ENCODE measurements at regions not wholly inside any gene's neighbourhood (a gene's known extent, or its start where the extent isn't known, plus 50 kb on each side); places are given as distances from the start of the nearest gene placed in this dataset.

- FAIRE-seq: no peak
- H3K9me3 ChIP-seq (replicated peaks; ENCODE audit: control insufficient read depth, insufficient read depth, low read length): no peaks in the 10 kb centered on the region
- H3K4me3 ChIP-seq (replicated peaks in 1 of 3; ENCODE audit: insufficient read depth in 1 of 3, low read depth in 1 of 3, low read length in 3 of 3): no peak overlapping the region
- no peaks in the 10 kb centered on the region for H4K20me1 ChIP-seq (replicated peaks; ENCODE audit: control insufficient read depth, extremely low read depth, insufficient read depth, low read length)
- H3K79me2 ChIP-seq (ENCODE audit: control insufficient read depth, insufficient read depth, low read length): no peaks in the 10 kb centered on the region
- POLR2A ChIA-PET: no interaction called here
- dilution Hi-C loops (cut with MboI; ENCODE audit: extremely low pct_ligation_motif_present, low sequenced_read_pairs) (no loop called here), intact Hi-C loops (cut with micrococcal nuclease) (no loop called here)
- TF ChIP-seq GATA2 (IDR thresholded peaks at IDR 0.05; ENCODE audit: insufficient read depth, insufficient read length, low read depth, low read length) (no peak), CTCF (IDR thresholded peaks at IDR 0.05; ENCODE audit: extremely low read depth in 1 of 2, insufficient read depth in 1 of 2, low read depth in 1 of 2, low read length in 2 of 2) (no peak), POLR2A (IDR thresholded peaks at IDR 0.05; ENCODE audit: low read depth, low read length) (no peak), FOS (IDR thresholded peaks at IDR 0.05; ENCODE audit: borderline replicate concordance, insufficient read depth, low read length) (no peak), POLR2AphosphoS5 (IDR thresholded peaks at IDR 0.05; ENCODE audit: insufficient read depth, low read depth, low read length) (no peak), EZH2 (IDR thresholded peaks at IDR 0.05; ENCODE audit: borderline replicate concordance, low read depth, low read length, severe bottlenecking) (no peak), JUN (IDR thresholded peaks at IDR 0.05; ENCODE audit: borderline replicate concordance, insufficient read depth, insufficient read length, low read depth) (no peak), MAX (IDR thresholded peaks at IDR 0.05; ENCODE audit: insufficient read depth, insufficient read length) (no peak), MYC (IDR thresholded peaks at IDR 0.05; ENCODE audit: low read depth, low read length) (no peak)
- no peak overlapping the region for H3K27ac ChIP-seq (ENCODE audit: insufficient read depth, low read depth, low read length)
- BruUV-seq (replicated peaks): no TSS peak
- no peaks in the 10 kb centered on the region for H3K4me1 ChIP-seq (ENCODE audit: control insufficient read depth, extremely low read depth, insufficient read depth, low read length)
- DNase-seq (ENCODE audit: low read depth, low spot score): no peak
- H3K9me1 ChIP-seq (replicated peaks; ENCODE audit: control insufficient read depth, extremely low read depth, insufficient read depth, low read length): no peaks in the 10 kb centered on the region
- H3K27me3 ChIP-seq (ENCODE audit: control insufficient read depth in 2 of 2, insufficient read depth in 2 of 2, low read length in 2 of 2): no peaks in the 10 kb centered on the region
- H3K9ac ChIP-seq (replicated peaks; ENCODE audit: extremely low read depth, insufficient read depth, low read length): no peak overlapping the region
- no peaks in the 10 kb centered on the region for H3K36me3 ChIP-seq (ENCODE audit: control insufficient read depth in 2 of 2, extremely low read depth in 1 of 2, insufficient read depth in 2 of 2, low read length in 2 of 2)
- no peak overlapping the region for H3K4me2 ChIP-seq (ENCODE audit: insufficient read depth, low read length)
- CTCF ChIA-PET: interaction anchor here (1.2 kb wide), 1 partner anchor 21 kb away, joined by 3 read pairs; no protein-coding TSS in a partner anchor
- H2AFZ ChIP-seq (ENCODE audit: low read depth, low read length): no peak overlapping the region
Measured at GRCh38 chr17:72318131-72318530, 197.3 kb downstream of the SOX9 start.
